HCT116 (cell line): ENCODE measurements at regions not wholly inside any gene's neighbourhood (a gene's known extent, or its start where the extent isn't known, plus 50 kb on each side); places are given as distances from the start of the nearest gene placed in this dataset.

ENCODE experiments used
- CEBPB ChIP-seq: IDR thresholded peaks from 2 replicates; pipeline ENCODE4 v1.6.1; 2012; ENCODE audit warnings: low read depth
- EGR1 ChIP-seq: IDR thresholded peaks from 2 replicates; pipeline ENCODE4 v1.6.1; 2012; ENCODE audit warnings: low read depth
- EZH2 ChIP-seq: fragments of 200-600 bp; sonication (generic); IDR thresholded peaks from 2 replicates; pipeline ENCODE4 v1.6.1; 2017; ENCODE audit warnings: antibody characterized with exemption, mixed run types
- EZH2phosphoT487 ChIP-seq: fragments of 200-600 bp; IDR thresholded peaks from 2 replicates; pipeline ENCODE4 v1.6.1; 2018; ENCODE audit warnings: antibody characterized with exemption, borderline replicate concordance
- POLR2A ChIP-seq: IDR thresholded peaks from 2 replicates; pipeline ENCODE4 v1.7.0; 2011; ENCODE audit warnings: borderline replicate concordance; ENCODE audit not compliant: insufficient read depth, insufficient read length; ENCODE audit errors: extremely low read depth
- POLR2AphosphoS5 ChIP-seq: IDR thresholded peaks from 2 replicates; pipeline ENCODE4 v1.6.1; 2011; ENCODE audit warnings: mild to moderate bottlenecking, low read depth, low read length, moderate library complexity
- RAD21 ChIP-seq: IDR thresholded peaks from 2 replicates; pipeline ENCODE4 v1.6.1; 2012; ENCODE audit warnings: low read depth, mild to moderate bottlenecking
- SP1 ChIP-seq: IDR thresholded peaks from 2 replicates; pipeline ENCODE4 v1.6.1; 2012; ENCODE audit warnings: low read depth
- SRF ChIP-seq: IDR thresholded peaks from 2 replicates; pipeline ENCODE4 v1.6.1; 2012; ENCODE audit warnings: low read depth
- TCF7L2 ChIP-seq: IDR thresholded peaks from 2 replicates; pipeline ENCODE4 v1.7.0; 2011; ENCODE audit warnings: borderline replicate concordance, inconsistent platforms; ENCODE audit not compliant: insufficient read depth, insufficient read length; ENCODE audit errors: extremely low read depth
- YY1 ChIP-seq: IDR thresholded peaks from 2 replicates; pipeline ENCODE4 v1.6.1; 2011; ENCODE audit warnings: low read length, low read depth, moderate library complexity, mild to moderate bottlenecking; ENCODE audit not compliant: insufficient replicate concordance; ENCODE audit errors: extremely low read depth
- ZFX ChIP-seq: fragments of 450-650 bp; IDR thresholded peaks from 2 replicates; pipeline ENCODE4 v1.6.1; 2017
- TF ChIP-seq, protein P1 (sequence below), 3 experiments: fragments of 200-600 bp in 1 of 3; sonication (generic) in 1 of 3; IDR thresholded peaks in 2 of 3; conservative IDR thresholded peaks in 1 of 3; 2 replicates each; pipeline ENCODE4 v1.5.1; 2012 to 2017; ENCODE audit warnings: low read depth in 2 of 3, low read length in 2 of 3, antibody characterized with exemption in 1 of 3, borderline replicate concordance in 1 of 3, control low read depth in 1 of 3, mild to moderate bottlenecking in 1 of 3, mixed read lengths in 1 of 3, mixed run types in 1 of 3, moderate library complexity in 1 of 3; ENCODE audit not compliant: insufficient read depth in 1 of 3
- TF ChIP-seq, protein P2 (sequence below): IDR thresholded peaks from 2 replicates; pipeline ENCODE4 v1.6.1; 2012

DNA sequence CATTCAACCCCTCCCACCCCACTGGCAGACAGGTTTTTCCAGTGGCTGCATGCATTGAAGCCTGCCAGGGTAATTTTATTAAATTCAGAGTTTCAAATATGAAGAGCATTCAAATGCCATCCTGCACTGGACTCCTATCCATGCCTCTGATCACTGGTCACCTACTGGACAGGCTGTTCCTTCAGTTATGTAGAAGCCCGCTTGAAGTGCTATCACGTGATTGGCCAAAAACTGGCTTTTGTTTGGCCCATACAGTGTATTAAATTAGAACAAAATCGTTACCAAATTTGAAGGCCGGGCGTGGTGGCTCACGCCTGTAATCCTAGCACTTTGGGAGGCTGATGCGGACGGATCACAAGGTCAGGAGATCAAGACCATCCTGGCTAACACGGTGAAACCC lies 464.1 kb downstream of the TSN start:
- TF ChIP-seq, protein P1, sequence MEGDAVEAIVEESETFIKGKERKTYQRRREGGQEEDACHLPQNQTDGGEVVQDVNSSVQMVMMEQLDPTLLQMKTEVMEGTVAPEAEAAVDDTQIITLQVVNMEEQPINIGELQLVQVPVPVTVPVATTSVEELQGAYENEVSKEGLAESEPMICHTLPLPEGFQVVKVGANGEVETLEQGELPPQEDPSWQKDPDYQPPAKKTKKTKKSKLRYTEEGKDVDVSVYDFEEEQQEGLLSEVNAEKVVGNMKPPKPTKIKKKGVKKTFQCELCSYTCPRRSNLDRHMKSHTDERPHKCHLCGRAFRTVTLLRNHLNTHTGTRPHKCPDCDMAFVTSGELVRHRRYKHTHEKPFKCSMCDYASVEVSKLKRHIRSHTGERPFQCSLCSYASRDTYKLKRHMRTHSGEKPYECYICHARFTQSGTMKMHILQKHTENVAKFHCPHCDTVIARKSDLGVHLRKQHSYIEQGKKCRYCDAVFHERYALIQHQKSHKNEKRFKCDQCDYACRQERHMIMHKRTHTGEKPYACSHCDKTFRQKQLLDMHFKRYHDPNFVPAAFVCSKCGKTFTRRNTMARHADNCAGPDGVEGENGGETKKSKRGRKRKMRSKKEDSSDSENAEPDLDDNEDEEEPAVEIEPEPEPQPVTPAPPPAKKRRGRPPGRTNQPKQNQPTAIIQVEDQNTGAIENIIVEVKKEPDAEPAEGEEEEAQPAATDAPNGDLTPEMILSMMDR (IDR thresholded peaks at IDR 0.05 in 2 of 3, conservative IDR thresholded peaks at IDR 0.05 in 1 of 3; ENCODE audit: borderline replicate concordance in 1 of 3, insufficient read depth in 1 of 3, low read depth in 2 of 3, low read length in 2 of 3): no peak
- TF ChIP-seq, protein P2, sequence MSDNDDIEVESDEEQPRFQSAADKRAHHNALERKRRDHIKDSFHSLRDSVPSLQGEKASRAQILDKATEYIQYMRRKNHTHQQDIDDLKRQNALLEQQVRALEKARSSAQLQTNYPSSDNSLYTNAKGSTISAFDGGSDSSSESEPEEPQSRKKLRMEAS: no peak
- TF ChIP-seq POLR2A: no peak
- no peak for TF ChIP-seq ZFX
- no peak for TF ChIP-seq CEBPB
- TF ChIP-seq SRF: no peak
- no peak for TF ChIP-seq EZH2phosphoT487
- TF ChIP-seq RAD21: no peak
- TF ChIP-seq YY1: no peak
- TF ChIP-seq POLR2AphosphoS5: no peak
- no peak for TF ChIP-seq EZH2
- no peak for TF ChIP-seq SP1
- TF ChIP-seq TCF7L2: no peak
- no peak for TF ChIP-seq EGR1
